Ascending aorta (tissue), 2 donors: ENCODE measurements at regions not wholly inside any gene's neighbourhood (a gene's known extent, or its start where the extent isn't known, plus 50 kb on each side); places are given as distances from the start of the nearest gene placed in this dataset.

ENCODE experiments used
- DNase-seq, 2 donors: peaks; one replicate each; pipeline ENCODE4 v3.0.0-alpha.2; 2019; ENCODE audit warnings: low spot score in 2 of 2
- H3K27ac ChIP-seq, 2 donors: fragments of 200-600 bp; sonication (generic); one replicate each; pipeline ENCODE4 v1.5.1; 2016 to 2017; ENCODE audit warnings: mild to moderate bottlenecking in 1 of 2
- H3K27me3 ChIP-seq: fragments of 200-600 bp; sonication (generic); one replicate; pipeline ENCODE4 v1.5.1; 2017
- H3K36me3 ChIP-seq, 2 donors: fragments of 200-600 bp; sonication (generic); one replicate each; pipeline ENCODE4 v1.5.1; 2016
- H3K4me1 ChIP-seq, 2 donors: fragments of 200-600 bp; sonication (generic); one replicate each; pipeline ENCODE4 v1.5.1; 2016 to 2017; ENCODE audit warnings: mild to moderate bottlenecking in 1 of 2
- H3K4me3 ChIP-seq, 2 donors: fragments of 200-600 bp; sonication (generic); one replicate each; pipeline ENCODE4 v1.5.1; 2016 to 2017; ENCODE audit warnings: mild to moderate bottlenecking in 1 of 2
- H3K9me3 ChIP-seq, 2 donors: fragments of 200-600 bp; sonication (generic); one replicate each; pipeline ENCODE4 v1.5.1; 2016
- CTCF ChIP-seq, 3 experiments: fragments of 200-600 bp in 2 of 3; fragments of 450-650 bp in 1 of 3; sonication (generic) in 2 of 3; IDR thresholded peaks; one replicate each; pipeline ENCODE4 v1.5.1; 2016 to 2019; ENCODE audit warnings: antibody characterized with exemption in 3 of 3, mild to moderate bottlenecking in 1 of 3, moderate library complexity in 1 of 3
- intact Hi-C: fragments of 100-400 bp; cut with DNase I; formaldehyde crosslinking; loops from one replicate; pipeline ENCODE4 v1.15.1; 2023

- TF ChIP-seq CTCF (IDR thresholded peaks at IDR 0.05) = no peak
- intact Hi-C loops = no loop called here
- no peak for DNase-seq
- H3K4me3 ChIP-seq = no peak overlapping the region
- no peaks in the 10 kb centered on the region for H3K27me3 ChIP-seq
- no peaks in the 10 kb centered on the region for H3K4me1 ChIP-seq
- H3K9me3 ChIP-seq = no peaks in the 10 kb centered on the region
- no peaks in the 10 kb centered on the region for H3K36me3 ChIP-seq
- H3K27ac ChIP-seq = no peak overlapping the region
Observed at GRCh38 chr2:118535171-118535817, 312.2 kb downstream of the EN1 start.

GRCh38 chr2:118530976-118531375, 316.5 kb downstream of the EN1 start:
- Histone ChIP-seq H3K27ac (no peak overlapping the region), H3K27me3 (no peaks in the 10 kb centered on the region), H3K4me3 (no peak overlapping the region), H3K9me3 (no peaks in the 10 kb centered on the region), H3K4me1 (no peaks in the 10 kb centered on the region), H3K36me3 (no peaks in the 10 kb centered on the region)
- no peak for DNase-seq
- intact Hi-C loops = no loop called here
- TF ChIP-seq CTCF (IDR thresholded peaks at IDR 0.05) = no peak

- Histone ChIP-seq H3K27ac (no peak overlapping the region), H3K36me3 (no peaks in the 10 kb centered on the region), H3K4me3 (no peak overlapping the region), H3K9me3 (no peaks in the 10 kb centered on the region), H3K27me3 (no peaks in the 10 kb centered on the region), H3K4me1 (no peaks in the 10 kb centered on the region)
- intact Hi-C loops = no loop called here
- DNase-seq = no peak
- no peak for TF ChIP-seq CTCF (IDR thresholded peaks at IDR 0.05)
Observed at GRCh38 chr2:118529908-118530599, 317.4 kb downstream of the EN1 start.

GRCh38 chr2:118527571-118527970, 319.9 kb downstream of the EN1 start:
- no peak for TF ChIP-seq CTCF (IDR thresholded peaks at IDR 0.05)
- no peak overlapping the region for H3K27ac ChIP-seq

GRCh38 chr2:118525346-118525745, 322.1 kb downstream of the EN1 start:
- Histone ChIP-seq H3K4me3 (no peak overlapping the region), H3K9me3 (no peaks in the 10 kb centered on the region), H3K27ac (no peak overlapping the region), H3K36me3 (no peaks in the 10 kb centered on the region), H3K4me1 (no peaks in the 10 kb centered on the region), H3K27me3 (no peaks in the 10 kb centered on the region)
- no peak for DNase-seq
- intact Hi-C loops = no loop called here
- no peak for TF ChIP-seq CTCF (IDR thresholded peaks at IDR 0.05)

More at GRCh38 chr2:118527571-118527970, 319.9 kb downstream of the EN1 start:
- no peak for DNase-seq
- intact Hi-C loops = no loop called here
- Histone ChIP-seq H3K4me3 (no peak overlapping the region), H3K27me3 (no peaks in the 10 kb centered on the region), H3K4me1 (no peaks in the 10 kb centered on the region), H3K36me3 (no peaks in the 10 kb centered on the region), H3K9me3 (no peaks in the 10 kb centered on the region)
